ENCODE measurements at regions not wholly inside any gene's neighbourhood (a gene's known extent, or its start where the extent isn't known, plus 50 kb on each side); places are given as distances from the start of the nearest gene placed in this dataset.

- DNase-seq (no peak), ATAC-seq (ENCODE audit: poor library complexity) (no peak)
- intact Hi-C loops (cut with DNase I), result no loop called here
Observed at GRCh38 chr13:30047154-30047874, 196.9 kb upstream of the UBL3 start.

GRCh38 chr13:30045916-30046704 lies 195.7 kb upstream of the UBL3 start:
- ATAC-seq (ENCODE audit: poor library complexity) (no peak), DNase-seq (no peak)
- intact Hi-C loops (cut with DNase I), result no loop called here

GRCh38 chr13:30044932-30045331 lies 194.5 kb upstream of the UBL3 start:
- intact Hi-C loops (cut with DNase I), result no loop called here
- DNase-seq (no peak), ATAC-seq (ENCODE audit: poor library complexity) (no peak)

- no peak for ATAC-seq (ENCODE audit: poor library complexity)
Observed at GRCh38 chr13:30043631-30043925, 193.2 kb upstream of the UBL3 start.

DNA sequence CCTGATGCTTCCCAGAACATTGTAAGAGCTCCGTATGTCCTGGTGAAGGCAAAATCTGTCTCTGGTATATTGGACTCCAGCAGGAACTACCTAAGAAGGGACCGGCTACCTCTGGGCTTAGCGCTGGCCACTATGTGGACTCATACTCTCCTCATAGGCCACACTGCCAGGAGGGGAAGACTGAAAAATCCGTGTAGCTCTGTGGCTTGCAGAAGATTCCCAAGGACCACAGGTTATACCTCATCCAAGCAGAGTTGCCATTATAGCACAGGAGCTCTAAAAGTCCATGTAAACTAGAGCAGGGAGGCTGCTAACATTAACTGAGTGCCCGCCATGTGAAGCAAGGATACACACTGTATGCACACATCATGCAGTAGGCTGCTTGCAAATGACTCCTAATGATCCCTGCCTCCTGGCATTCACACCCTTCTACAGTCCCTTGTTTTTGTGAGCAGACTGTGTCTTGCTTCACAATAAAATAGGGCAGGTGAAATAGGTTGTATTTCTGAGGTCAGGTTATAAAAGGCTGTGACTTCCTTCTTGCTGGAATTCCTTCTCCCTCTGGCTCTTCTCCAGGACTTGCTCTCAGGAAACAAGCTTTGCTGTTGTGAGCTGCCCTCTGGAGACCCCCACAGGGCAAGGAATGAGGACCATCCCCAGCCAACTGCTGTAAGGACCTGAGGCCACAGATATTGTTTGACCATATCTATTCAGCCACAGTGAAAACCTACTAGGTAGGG lies 192.6 kb upstream of the UBL3 start:
- no peak for DNase-seq
- ATAC-seq (ENCODE audit: poor library complexity), result no peak
- intact Hi-C loops (cut with DNase I), result no loop called here

More at GRCh38 chr13:30043631-30043925, 193.2 kb upstream of the UBL3 start:
- intact Hi-C loops (cut with DNase I), result no loop called here
- no peak for DNase-seq

- no peak for DNase-seq
- ATAC-seq (ENCODE audit: poor library complexity), result no peak
- intact Hi-C loops (cut with DNase I), result no loop called here
Observed at GRCh38 chr13:30042272-30042671, 191.9 kb upstream of the UBL3 start.

GRCh38 chr13:30039511-30039911 lies 189.1 kb upstream of the UBL3 start:
- intact Hi-C loops (cut with DNase I), result no loop called here
- DNase-seq, result no peak
- no peak for ATAC-seq (ENCODE audit: poor library complexity)

DNA sequence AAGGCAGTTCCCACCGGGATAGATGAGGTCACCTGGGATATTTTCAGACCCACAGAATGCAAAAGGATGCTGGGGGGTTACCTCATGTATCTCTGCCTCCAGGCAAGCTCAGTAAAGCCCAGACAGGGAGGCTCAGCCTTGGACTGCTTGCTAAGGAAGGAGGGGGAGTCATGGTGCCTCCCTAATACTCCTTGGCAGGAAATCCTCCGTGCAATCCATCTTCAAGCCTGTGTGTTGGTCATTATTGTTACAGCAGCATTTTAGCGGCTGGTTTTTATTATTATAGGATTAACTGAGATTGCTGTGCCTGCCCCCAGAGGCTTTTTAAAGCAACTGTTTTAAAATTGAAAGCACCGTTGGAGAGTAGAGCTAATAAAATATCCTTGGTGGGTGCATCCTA lies 188.5 kb upstream of the UBL3 start:
- ATAC-seq (ENCODE audit: poor library complexity) (no peak), DNase-seq (no peak)
- intact Hi-C loops (cut with DNase I), result no loop called here

DNA sequence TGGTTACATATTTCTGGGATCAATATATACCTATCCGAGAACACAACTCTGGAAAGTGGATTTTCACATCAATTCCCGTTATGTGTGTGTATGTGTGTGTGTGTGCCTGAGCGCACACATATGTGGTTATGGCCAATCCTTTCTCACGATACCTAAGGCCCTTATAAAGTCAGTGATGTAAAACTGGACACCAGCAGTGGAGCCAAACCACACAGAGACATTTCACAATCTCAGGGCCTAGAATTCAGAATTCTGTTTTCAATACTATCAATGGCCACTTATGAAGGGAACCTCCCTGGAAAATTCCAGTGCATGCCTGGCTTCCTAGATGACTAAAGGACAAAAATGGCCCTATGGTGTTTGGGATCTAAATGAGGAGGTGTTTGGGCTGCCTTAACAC lies 187.3 kb upstream of the UBL3 start:
- intact Hi-C loops (cut with DNase I), result no loop called here
- DNase-seq, result no peak
- no peak for ATAC-seq (ENCODE audit: poor library complexity)

DNA sequence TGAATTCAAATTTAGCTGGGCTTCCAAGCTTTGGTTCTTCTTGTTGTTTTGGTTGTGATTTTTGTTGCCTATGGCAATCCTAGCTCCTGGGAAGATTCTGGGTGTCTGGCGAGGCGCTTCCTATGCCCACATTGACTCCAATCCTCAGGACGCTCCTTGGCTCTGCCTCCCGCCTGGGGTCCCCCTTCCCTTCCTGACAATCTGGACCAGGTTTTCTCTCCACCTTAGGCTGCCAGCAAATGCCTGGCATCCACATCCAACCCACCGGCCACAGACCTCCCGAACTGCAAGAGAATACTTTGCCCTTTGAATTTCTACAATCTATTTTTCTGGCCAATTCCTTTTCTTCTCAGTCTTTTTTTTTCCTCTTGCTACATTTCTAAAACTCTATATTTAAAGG lies 186.9 kb upstream of the UBL3 start:
- no peak for ATAC-seq (ENCODE audit: poor library complexity)
- intact Hi-C loops (cut with DNase I), result no loop called here
- no peak for DNase-seq

GRCh38 chr13:30034458-30034795 lies 184.0 kb upstream of the UBL3 start:
- DNase-seq, result no peak
- intact Hi-C loops (cut with DNase I), result no loop called here
- peak; percentile 12 for ATAC-seq (ENCODE audit: poor library complexity)

DNA sequence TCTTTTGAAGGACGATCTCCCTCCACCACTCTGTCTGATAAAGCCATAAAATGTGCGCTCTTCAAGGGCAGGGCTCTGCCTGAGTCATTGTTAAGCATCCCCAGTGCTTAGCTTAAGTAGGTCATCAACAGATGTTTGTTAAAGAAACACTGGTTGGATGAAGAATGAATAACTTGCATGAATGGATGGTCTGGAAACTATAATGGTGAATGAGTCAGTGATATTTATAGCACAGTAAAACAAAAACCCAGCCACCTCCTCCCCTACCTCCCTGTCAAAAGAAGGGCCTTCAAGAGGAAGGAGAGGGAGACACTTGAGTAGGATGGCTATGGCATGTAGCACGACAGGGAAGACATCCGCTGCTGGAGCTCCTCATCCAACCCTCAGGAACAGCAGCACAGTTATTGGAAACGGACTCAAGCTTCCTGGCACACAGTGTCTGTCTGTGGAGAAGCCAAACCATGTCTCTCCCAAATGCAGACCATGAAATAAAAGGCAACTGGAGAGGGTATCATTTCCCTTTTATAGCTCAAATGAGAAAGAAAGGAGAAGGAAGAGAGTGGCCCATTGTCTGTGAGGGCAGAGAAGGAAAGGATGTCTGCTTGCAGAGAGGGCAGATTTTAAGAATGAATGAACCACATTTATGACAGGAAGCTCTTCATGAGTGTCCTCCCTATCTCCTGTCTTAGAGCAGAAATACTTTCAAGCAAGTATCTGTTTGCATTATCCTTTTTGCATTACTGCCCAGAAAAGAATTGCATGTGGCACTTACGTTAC lies 183.5 kb upstream of the UBL3 start:
- DNase-seq, result no peak
- ATAC-seq (ENCODE audit: poor library complexity), result peak; percentile 20
- intact Hi-C loops (cut with DNase I), result no loop called here

DNA sequence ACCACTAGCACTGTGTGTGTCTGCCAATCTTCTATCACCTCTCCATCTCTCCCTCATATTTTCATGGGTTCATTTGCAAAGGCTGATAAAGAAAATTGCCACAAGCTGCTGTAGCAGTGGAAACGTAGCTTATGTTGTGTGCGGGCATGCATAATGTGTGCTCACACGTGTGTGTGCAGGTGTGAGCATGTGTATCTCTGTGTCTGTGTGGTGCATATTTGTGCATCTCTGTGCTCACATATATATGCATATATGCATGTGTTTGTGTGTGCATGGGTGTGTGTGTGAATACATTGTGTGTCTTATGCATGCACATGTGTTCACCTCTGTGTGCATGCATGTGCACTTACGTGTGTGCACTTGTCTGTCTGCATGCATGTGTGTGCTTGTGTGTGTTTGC lies 181.8 kb upstream of the UBL3 start:
- ATAC-seq (ENCODE audit: poor library complexity) (no peak), DNase-seq (no peak)
- intact Hi-C loops (cut with DNase I), result no loop called here

DNA sequence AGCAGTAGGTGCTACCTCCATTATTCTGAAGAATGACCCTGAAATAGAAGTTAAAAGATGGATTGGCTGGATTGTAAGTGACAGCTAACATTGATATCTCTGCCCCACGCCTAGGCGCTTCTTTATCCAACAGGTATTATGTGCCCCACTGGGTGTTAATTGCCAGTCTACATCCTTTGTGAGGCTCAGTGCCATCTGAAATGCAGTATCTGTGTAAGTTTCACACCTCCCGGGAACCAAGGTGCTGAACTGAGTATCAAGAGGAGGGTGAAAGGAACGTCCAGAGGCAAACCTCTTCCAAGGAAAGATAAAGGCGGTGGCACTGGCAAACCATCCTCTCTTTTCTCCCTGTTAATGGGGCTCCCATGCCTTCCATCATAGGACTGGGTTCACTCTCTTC lies 181.1 kb upstream of the UBL3 start:
- intact Hi-C loops (cut with DNase I), result no loop called here
- ATAC-seq (ENCODE audit: poor library complexity), result no peak

DNA sequence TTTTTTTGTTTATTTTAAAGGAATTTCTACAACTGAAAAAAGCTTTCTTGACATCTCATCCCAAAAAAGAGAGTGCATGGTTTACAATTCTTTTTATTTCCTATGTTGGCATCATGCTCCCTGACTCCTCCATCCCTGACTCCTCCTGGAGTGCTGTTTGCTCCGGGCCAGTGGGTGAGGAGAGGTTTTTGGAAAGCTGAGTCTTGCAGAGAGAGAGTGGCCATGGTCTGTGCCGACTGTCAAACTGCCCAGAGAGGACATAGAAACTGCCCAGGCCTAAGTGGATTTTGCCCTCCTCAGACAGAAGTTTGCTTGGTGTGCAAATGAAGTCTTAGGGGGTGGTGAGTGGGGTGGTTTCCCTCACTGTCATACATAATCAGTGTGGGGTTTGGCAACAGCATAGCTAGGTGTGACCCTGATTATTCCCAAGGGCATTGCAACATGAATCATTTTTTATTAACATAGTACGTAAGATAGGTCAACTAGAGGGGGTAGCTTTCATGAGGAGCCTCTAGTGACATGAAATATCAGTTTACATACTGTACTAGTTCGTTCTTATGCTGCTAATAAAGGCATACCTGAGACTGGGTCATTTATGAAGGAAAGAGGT lies 179.8 kb upstream of the UBL3 start:
- ATAC-seq (ENCODE audit: poor library complexity) (no peak), DNase-seq (no peak)
- intact Hi-C loops (cut with DNase I), result no loop called here

More for the DNA sequence above, 181.1 kb upstream of the UBL3 start:
- DNase-seq, result no peak

GRCh38 chr13:30027569-30028455 lies 177.4 kb upstream of the UBL3 start:
- intact Hi-C loops (cut with DNase I), result no loop called here
- DNase-seq, result no peak
- no peak for ATAC-seq (ENCODE audit: poor library complexity)

DNA sequence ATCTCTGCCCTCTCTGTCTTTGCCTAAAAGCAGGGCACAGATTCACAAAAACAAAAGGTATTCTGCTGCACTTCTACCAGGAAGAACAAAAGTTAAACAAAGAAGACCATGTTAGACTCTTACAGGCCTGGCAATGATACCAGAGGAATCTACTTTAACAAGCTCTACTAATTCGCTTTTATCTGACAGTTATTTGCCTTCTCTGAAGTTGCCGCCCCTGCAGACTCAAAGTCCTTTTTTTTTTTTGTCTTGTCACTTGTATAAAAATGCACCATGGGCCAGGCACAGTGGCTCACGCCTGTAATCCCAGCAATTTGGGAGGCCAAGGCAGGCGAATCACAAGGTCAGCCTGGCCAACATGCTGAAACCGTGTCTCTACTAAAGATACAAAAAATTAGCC lies 176.5 kb upstream of the UBL3 start:
- DNase-seq, result no peak
- ATAC-seq (ENCODE audit: poor library complexity), result no peak
- intact Hi-C loops (cut with DNase I), result no loop called here

GRCh38 chr13:30026093-30026492 lies 175.7 kb upstream of the UBL3 start:
- intact Hi-C loops (cut with DNase I), result no loop called here
- DNase-seq, result no peak
- no peak for ATAC-seq (ENCODE audit: poor library complexity)
